GM10248 (cell line): ENCODE measurements at regions not wholly inside any gene's neighbourhood (a gene's known extent, or its start where the extent isn't known, plus 50 kb on each side); places are given as distances from the start of the nearest gene placed in this dataset.

Experiments
- CTCF ChIA-PET: fragments of 300-600 bp; sonication (Branson Sonifier 250); formaldehyde crosslinking; extraction: SDS; loops from one replicate; lab custom pipeline; 2021; ENCODE audit warnings: antibody characterized with exemption; lab: Yijun Ruan, JAX
- POLR2A ChIA-PET: fragments of 350-650 bp; sonication (Branson Sonifier 250); formaldehyde crosslinking; extraction: SDS; loops from one replicate; lab custom pipeline; 2020; ENCODE audit warnings: antibody characterized with exemption; lab: Yijun Ruan, JAX
- DNase-seq: peaks from one replicate; pipeline ENCODE4 v3.0.0; 2012; ENCODE audit errors: extremely low spot score
- CTCF ChIP-seq: IDR thresholded peaks from 2 replicates; pipeline ENCODE4 v1.5.1; 2012; ENCODE audit warnings: mild to moderate bottlenecking, low read depth; ENCODE audit errors: extremely low read depth, missing control alignments, control extremely low read depth

DNA sequence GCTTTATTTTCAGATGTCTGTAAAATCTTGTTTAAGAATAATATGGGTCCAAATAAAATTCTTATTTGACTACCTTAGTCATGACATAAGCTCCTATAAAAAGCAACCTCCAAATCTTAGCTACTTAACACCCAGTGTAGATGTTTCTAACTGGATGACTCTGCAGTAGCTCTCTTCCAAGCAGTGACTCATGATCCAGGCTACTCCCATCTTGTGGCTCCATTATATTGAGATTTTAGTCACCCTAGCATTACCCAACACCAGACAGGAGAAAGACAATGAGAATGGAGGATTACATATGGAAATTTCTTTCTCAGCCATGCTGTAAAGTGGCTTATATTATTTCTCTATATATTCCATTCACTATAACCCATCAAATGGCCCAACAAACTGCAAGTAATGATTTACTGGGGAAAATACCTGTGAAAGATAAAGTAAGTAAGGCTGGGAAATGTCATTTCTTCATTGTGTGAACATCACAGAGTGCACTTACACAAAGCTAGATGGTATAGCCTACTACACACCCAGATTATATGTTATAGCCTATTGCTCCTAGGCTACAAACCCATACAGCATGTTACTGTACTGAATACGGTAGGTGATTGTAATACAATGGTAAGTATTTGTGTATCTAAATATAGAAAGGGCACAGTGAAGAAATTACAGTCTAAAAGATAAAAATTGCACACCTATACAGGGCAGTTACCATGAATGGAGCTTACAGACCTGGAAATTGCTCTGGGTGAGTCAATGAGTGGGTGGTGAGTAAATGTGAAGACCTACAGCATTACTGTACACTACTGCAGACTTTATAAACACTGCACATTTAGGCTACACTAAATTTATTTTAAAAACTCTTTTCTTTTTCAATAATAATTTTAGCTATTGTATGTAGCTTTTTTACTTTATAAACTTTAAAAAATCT, 163.2 kb downstream of the DYRK2 start:
- CTCF ChIA-PET = no interaction called here
- DNase-seq = no peak
- POLR2A ChIA-PET = no interaction called here
- TF ChIP-seq CTCF = no peak

- no peak for DNase-seq
- POLR2A ChIA-PET = no interaction called here
- no peak for TF ChIP-seq CTCF
- CTCF ChIA-PET = no interaction called here
Observed at GRCh38 chr12:67813456-67813904, 164.9 kb downstream of the DYRK2 start.

DNA sequence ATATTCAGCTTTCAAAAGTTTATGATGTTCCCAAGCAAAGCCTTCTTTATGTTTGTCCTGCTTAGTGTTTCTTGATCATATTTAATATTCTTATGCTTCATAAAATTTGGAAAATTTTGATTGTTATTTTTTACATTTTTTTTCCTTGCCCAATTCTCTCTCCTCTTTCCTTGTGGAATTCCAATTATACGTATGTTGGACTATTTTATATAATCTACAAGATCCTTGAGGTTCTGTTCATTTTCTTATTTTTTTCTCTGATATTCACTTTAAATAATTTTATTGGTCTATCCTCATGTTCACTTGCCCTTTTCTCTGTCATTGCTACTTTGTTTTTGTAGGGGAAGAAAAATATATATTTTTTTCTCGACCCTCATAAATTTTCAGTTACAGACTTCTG, 167.7 kb downstream of the DYRK2 start:
- ChIA-PET CTCF (interaction anchor here (1.9 kb wide), 1 partner anchor 9 kb away, joined by 6 read pairs; no protein-coding TSS in a partner anchor), POLR2A (no interaction called here)
- no peak for DNase-seq
- no peak for TF ChIP-seq CTCF

GRCh38 chr12:67818459-67818903, 169.9 kb downstream of the DYRK2 start:
- ChIA-PET CTCF (interaction anchor here (0.9 to 1.9 kb wide), 3 partner anchors 9 to 12 kb away, joined by 3 to 6 read pairs (median 4); no protein-coding TSS in a partner anchor), POLR2A (no interaction called here)
- no peak for TF ChIP-seq CTCF
- DNase-seq = no peak

- DNase-seq = no peak
- TF ChIP-seq CTCF = no peak
- POLR2A ChIA-PET = no interaction called here
- CTCF ChIA-PET = no interaction called here
Observed at GRCh38 chr12:67819902-67820301, 169.3 kb upstream of the IFNG-AS1 start.

- CTCF ChIA-PET = no interaction called here
Observed at GRCh38 chr12:67820694-67821093, 168.6 kb upstream of the IFNG-AS1 start.

More at GRCh38 chr12:67820694-67821093, 168.6 kb upstream of the IFNG-AS1 start:
- no peak for DNase-seq
- POLR2A ChIA-PET = no interaction called here
- TF ChIP-seq CTCF = no peak
